ENCODE measurements at regions not wholly inside any gene's neighbourhood (a gene's known extent, or its start where the extent isn't known, plus 50 kb on each side); places are given as distances from the start of the nearest gene placed in this dataset.

- TF ChIP-seq CTCF (IDR thresholded peaks at IDR 0.05), result no peak
- Mint-ChIP-seq H3K9me3 (no peaks in the 10 kb centered on the region), H3K4me1 (peaks cover 37% of the 10 kb centered on the region), H3K4me3 (no peak overlapping the region), H3K36me3 (ENCODE audit: low read depth) (no peaks in the 10 kb centered on the region), H3K27ac (no peak overlapping the region), H3K27me3 (ENCODE audit: low read depth, poor library complexity) (peaks cover 5% of the 10 kb centered on the region)
- no peak for DNase-seq
Observed at GRCh38 chr4:78693777-78694456, 82.2 kb upstream of the BMP2K start.

- no peak overlapping the region for H3K4me3 Mint-ChIP-seq
- H3K9me3 Mint-ChIP-seq, result no peaks in the 10 kb centered on the region
- peaks cover 5% of the 10 kb centered on the region for H3K27me3 Mint-ChIP-seq (ENCODE audit: low read depth, poor library complexity)
- TF ChIP-seq CTCF (IDR thresholded peaks at IDR 0.05), result no peak
- no peaks in the 10 kb centered on the region for H3K36me3 Mint-ChIP-seq (ENCODE audit: low read depth)
- peak overlapping the region; percentile 40 for H3K27ac Mint-ChIP-seq
- H3K4me1 Mint-ChIP-seq, result peaks cover 37% of the 10 kb centered on the region
- DNase-seq, result no peak
Observed at GRCh38 chr4:78694457-78694787, 81.7 kb upstream of the BMP2K start.

- Mint-ChIP-seq H3K4me3 (no peak overlapping the region), H3K36me3 (ENCODE audit: low read depth) (no peaks in the 10 kb centered on the region), H3K4me1 (peaks cover 37% of the 10 kb centered on the region), H3K27me3 (ENCODE audit: low read depth, poor library complexity) (peaks cover 5% of the 10 kb centered on the region), H3K27ac (peak overlapping the region; percentile 54), H3K9me3 (no peaks in the 10 kb centered on the region)
- TF ChIP-seq CTCF (IDR thresholded peaks at IDR 0.05), result no peak
- no peak for DNase-seq
Observed at GRCh38 chr4:78695910-78696309, 80.2 kb upstream of the BMP2K start.

GRCh38 chr4:78703079-78703478 lies 73.1 kb upstream of the BMP2K start:
- no peak for TF ChIP-seq CTCF (IDR thresholded peaks at IDR 0.05)
- Mint-ChIP-seq H3K4me3 (no peak overlapping the region), H3K36me3 (ENCODE audit: low read depth) (peaks cover 4% of the 10 kb centered on the region), H3K27ac (no peak overlapping the region), H3K9me3 (peaks cover 25% of the 10 kb centered on the region), H3K27me3 (ENCODE audit: low read depth, poor library complexity) (peaks cover 15% of the 10 kb centered on the region), H3K4me1 (peaks cover 12% of the 10 kb centered on the region)
- DNase-seq, result no peak

GRCh38 chr4:78704317-78704716 lies 71.8 kb upstream of the BMP2K start:
- no peak for TF ChIP-seq CTCF (IDR thresholded peaks at IDR 0.05)
- peaks cover 25% of the 10 kb centered on the region for H3K9me3 Mint-ChIP-seq
- peaks cover 12% of the 10 kb centered on the region for H3K27me3 Mint-ChIP-seq (ENCODE audit: low read depth, poor library complexity)
- H3K4me1 Mint-ChIP-seq, result peaks cover 12% of the 10 kb centered on the region
- H3K36me3 Mint-ChIP-seq (ENCODE audit: low read depth), result peaks cover 4% of the 10 kb centered on the region
- DNase-seq, result no peak
- no peak overlapping the region for H3K4me3 Mint-ChIP-seq
- no peak overlapping the region for H3K27ac Mint-ChIP-seq

- Mint-ChIP-seq H3K4me1 (peaks cover 12% of the 10 kb centered on the region), H3K27me3 (ENCODE audit: low read depth, poor library complexity) (peaks cover 16% of the 10 kb centered on the region), H3K9me3 (peaks cover 25% of the 10 kb centered on the region), H3K36me3 (ENCODE audit: low read depth) (peaks cover 4% of the 10 kb centered on the region), H3K4me3 (no peak overlapping the region), H3K27ac (no peak overlapping the region)
- TF ChIP-seq CTCF (IDR thresholded peaks at IDR 0.05), result no peak
- DNase-seq, result no peak
Observed at GRCh38 chr4:78704981-78705683, 71.0 kb upstream of the BMP2K start.
